NOMO-1 treated with dmso at 0.1 percent for 144 hours (cell line): ENCODE measurements at regions not wholly inside any gene's neighbourhood (a gene's known extent, or its start where the extent isn't known, plus 50 kb on each side); places are given as distances from the start of the nearest gene placed in this dataset.

Source experiments
- DNase-seq: peaks from one replicate; lab custom pipeline; 2025; ENCODE audit not compliant: unreplicated experiment; lab: John Stamatoyannopoulos, UW

DNA sequence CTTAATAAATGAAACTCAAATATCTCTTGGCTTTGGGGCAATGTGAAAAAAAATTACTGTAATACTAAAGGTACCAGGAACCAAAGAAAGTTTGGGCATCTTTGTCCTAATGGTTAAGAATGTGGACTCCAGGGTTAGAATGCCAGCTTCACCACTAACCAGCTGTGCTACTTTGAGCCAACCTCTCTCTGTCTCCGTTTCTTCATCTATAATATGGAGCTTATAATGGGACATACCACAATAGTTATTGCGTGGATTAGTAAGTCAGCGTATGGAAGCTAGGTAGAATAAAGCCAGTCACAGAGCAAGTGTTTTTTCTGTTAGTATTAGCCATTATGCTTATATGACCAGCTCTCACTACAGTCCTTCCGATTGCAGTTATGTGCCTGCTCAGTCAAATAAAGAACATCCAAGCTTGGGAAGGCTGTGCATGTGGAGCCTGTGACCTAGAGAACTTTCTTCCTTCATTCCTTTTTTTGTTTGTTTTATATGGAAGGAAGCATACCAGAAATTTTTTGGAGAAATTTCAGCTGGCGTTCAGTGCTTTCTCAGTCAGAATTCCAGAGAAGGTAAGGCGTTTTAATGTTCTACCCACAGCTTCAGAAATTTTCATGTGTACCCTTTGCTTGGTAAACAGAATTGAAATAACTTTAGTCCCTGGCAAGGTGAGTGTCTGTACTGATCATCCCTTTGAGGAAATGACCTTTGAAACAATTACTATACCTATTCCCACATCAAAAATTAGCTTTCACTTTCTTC is 114.0 kb upstream of the RND3 start:
- DNase-seq = no peak

DNA sequence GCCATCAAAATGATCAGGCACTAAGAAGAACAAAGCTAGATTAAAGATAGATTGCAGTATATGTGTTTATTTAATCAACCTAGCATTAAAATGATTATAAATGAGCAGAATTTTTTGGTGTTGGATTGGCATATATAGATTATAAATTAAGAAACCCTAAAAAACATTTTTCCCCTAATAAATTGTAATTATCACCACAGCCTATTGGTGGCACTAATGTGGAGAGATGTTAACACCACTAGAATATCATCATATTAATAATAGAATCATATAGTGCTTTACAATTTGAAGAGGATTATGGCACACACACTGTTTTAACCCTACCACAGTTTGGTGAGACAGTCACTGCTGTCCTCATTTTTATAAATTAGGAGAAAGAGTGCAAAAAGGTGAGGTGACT is 112.4 kb upstream of the RND3 start:
- no peak for DNase-seq

DNA sequence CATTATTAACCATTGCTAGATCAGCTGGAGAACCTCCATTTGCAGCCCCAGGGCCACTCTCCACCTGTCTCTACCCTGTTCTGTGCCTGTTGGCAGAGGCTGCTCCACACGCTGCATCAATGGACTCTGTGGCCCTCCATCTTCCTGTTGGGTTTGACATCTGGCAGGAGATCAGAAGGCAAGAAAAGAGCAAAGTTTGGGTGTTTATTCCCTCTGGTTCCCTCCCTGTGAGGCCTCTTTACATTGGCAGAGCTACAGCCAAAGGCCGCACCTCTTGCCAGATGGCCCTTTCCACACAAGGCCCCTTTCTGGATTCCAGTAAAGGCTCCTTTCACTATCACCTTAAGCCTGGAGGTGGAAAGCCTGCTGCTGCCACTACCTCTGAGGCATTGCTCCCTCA is 110.9 kb upstream of the RND3 start:
- no peak for DNase-seq

DNA sequence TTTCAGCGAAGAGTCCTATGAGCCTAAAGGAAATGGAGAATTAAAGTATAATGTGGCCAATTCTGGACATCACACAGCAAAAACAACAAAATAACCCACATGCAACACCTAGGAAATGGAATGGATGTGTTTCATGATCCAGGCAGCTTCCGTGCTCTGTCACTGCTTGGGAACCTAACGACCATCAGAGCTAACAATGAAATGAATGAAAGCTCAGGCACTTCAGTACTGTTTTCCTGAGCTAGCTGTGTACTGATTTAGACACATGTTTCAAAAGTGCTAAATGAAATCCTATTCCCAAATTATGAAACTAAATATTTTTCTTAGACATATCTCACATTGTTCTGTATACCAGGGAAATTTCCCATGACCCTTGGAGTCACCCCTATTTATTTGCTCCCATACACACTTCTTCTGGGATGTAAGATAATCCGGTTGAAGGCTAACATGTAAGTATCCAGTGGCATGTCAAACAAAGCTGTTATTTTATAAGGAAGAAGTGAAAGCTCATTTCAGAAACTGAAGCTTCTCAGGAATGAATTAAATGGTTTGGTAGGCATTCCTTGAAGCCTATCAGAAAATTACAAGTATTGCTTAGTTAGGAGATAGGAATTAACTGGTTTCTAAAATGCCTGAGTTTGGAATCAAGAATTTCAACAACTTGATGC is 108.5 kb upstream of the RND3 start:
- no peak for DNase-seq

DNA sequence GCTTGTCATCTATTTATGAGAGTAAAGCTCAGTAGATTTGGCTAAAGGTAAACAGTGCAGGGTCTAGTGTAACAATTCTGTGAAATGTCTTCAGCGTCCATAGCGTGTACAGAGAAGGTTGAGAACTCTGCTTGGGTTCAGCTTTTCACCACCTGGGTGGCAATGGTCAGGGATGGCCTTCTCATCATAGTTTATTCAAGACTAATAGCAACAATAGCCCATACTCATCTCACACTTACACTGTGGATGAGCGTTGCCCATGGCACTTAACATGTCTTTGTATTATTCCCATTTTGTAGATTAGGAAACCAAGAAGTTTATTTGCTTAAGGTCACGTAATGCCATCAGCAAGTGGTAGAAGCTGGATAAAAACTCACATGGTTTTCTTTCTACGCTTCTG is 106.8 kb upstream of the RND3 start:
- DNase-seq = no peak

DNA sequence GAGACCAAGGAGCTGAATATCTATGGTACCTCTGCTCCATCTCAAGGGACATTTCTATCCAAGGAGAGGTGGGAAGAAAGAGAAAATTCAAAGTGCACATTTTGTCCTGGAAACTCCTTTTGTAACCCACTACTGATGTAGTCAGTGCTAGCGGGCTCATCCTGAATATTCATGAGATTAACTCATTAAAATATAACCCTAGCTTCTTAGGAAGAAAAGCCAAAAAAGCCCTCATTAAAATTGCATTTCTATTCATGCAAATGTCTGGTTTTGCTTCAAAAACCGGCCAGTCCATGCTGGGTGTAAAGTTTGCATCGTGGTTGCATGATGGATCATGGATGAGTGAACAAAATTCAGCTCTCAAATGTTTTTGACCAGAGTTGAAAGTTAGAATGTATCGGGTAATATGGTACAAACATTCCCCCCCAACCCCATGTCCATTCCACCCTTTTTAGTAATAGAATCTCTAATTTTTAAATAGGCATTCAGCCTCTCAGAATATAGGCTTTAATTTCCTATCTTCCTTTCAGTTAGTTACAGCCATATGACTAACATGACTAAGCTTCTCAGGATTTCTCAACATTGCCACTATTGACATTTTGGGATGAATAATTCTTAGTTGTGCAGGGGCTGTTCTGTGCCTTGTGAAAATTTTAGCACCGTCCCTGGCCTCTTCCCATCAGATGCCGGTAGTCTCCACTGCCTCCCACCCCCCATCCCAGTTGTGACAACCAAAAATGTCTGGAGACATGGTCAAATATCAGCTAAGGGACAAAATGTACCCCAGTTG is 104.2 kb upstream of the RND3 start:
- DNase-seq = no peak

GRCh38 chr2:150589681-150590080 is 102.2 kb upstream of the RND3 start:
- DNase-seq = no peak

GRCh38 chr2:150588506-150588870 is 101.0 kb upstream of the RND3 start:
- no peak for DNase-seq

DNA sequence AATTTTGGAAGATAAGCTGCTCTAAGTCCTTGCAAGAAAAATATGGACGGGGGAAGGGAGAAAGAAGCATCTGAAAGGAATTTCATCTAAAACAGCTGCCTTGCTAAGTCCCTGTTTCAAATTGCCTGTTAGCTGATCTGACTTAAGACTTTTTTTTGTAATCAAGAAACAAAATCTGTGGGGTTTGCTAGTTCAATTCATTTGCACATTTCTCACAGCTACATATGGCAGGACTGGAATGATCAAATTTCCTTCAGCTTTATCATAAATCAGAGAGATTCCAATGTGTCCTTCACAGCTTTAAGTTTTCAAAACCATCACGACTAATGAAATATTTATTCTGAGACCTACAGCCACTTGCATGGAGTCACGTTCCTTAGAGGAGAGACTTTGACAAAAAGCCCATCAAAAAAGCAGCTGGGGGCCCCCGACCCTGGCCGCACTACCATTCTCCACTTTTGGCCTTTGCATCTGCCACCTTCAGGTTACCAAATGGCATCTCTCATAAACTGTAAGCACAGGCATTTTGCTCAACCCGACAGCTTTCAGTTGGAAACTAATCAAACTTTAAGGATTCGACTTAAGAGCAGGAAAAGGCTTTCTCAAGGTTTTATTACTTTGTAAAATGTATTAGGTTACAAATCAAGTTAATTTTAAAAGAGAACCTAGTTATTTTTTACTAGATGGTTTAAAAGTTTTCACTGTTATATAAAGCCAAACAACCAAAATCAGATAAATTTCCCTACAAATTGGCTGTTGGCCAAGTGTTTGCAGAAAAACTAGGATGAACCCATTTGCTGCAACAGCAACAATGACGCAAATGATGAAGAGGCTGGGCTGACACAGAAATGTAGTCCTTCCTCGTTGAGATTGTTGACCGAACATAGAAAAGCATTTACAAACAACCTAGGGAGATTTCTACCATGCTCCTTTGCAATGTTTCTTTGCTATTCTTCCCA is 100.4 kb upstream of the RND3 start:
- DNase-seq = no peak

DNA sequence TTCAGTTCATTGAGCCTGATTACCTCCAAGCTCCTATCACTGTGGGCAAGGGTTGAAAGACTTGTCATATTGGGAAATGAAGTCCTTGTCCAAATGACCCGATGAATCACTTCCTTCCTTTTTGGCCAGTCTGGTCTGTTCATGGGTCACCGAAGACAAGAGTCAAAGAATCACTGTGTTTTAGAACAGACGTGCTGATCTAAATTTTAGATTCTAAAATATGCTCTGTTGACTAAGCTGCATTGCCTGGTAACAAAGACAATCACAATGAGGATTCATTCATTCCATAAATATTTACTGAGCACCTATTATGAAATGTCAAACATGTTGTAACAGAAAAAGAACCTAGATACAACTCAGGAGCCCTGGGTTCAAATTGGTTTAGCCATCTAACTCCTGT is 99.4 kb upstream of the RND3 start:
- no peak for DNase-seq

- DNase-seq = no peak
These were observed 97.9 kb upstream of the RND3 start for GRCh38 chr2:150585221-150585971.

DNA sequence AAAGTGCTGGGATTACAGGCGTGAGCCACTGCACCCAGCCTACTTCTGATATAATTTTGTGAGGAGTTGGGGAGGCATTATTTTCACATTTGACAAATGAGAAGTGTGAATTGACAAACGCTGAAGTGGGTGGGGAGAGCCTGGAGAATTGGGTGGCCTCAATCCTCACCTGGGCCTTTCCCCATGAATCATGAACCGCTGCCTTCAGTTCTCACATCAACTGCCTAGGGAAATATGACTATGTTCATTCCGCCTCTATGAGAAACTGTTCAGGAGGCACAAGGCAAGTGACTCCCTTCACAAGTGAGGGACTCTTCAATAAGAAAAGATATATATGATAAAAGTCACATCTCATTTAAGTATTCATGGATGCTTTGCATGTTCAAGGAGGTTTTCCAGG is 96.6 kb upstream of the RND3 start:
- no peak for DNase-seq

DNA sequence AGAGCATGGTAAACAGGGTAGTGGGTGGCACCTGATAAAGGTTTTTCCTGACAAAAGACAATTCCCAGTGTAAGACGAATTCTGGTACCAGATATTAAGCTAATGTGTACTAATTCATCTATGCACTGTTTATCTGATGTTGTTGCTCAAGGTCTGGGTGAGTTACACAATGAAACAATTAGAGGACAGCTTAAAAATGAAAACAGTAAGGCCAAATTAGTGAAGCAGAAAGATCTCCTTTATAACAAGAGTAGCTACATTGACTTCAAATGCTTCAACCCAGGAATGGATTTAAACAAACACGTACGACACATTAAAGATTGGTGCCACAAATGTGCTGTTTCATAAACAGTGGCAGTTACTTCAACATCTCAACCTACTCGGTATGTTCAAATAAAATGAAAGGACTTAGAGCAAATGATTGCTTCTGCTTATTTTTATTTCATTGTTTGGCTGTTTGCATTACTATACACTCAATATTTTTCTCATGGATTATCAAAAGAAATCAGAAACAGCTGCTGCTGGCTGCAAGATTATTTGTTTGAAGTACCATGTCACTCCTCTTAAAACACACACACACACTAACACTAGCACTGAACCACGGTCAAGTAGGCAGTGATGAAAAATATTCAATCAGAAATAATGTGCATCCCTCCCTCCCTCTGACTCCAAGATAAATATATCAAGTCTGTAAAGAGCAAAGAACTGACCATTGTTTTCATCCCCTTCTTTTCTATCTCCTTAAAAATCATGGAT is 94.4 kb upstream of the RND3 start:
- DNase-seq = no peak

DNA sequence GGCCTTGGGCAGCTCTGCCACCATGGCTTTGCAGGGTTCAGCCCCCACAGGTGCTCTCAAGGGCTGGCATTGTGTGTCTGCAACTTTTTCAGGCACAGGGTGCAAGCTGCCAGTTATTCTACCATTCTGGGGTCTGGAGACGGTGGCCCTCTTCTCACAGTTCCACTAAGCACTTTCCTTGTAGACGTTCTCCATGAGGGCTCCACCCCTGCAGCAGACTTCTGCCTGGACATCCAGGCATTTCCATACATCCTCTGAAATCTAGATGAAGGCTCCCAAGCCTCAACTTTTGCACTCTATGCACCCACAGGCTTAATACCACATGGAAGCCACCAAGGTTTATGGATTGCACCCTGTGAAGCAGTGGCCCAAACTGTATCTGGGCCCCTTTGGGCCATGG is 91.0 kb upstream of the RND3 start:
- no peak for DNase-seq

GRCh38 chr2:150575861-150576260 is 88.4 kb upstream of the RND3 start:
- DNase-seq = no peak

GRCh38 chr2:150572961-150573395 is 85.5 kb upstream of the RND3 start:
- no peak for DNase-seq

GRCh38 chr2:150572194-150572766 is 84.8 kb upstream of the RND3 start:
- no peak for DNase-seq

DNA sequence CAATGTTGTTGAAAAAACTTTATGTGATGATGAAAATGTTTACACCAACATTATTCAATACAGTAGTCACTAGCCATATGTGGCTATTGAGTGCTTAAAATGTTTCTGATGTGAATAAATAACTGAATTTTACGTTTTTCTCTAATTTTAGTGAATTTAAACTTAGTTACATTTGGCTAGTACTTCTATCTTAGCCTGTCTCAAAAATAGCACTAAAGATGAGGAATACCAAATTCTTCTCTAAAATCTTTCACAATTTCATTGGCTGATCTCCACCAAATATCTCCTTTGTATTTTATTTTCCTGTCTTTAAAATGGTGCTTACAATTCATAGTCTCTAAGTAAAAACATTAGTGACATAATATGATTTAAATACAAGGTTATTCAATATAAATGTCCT is 83.7 kb upstream of the RND3 start:
- DNase-seq = no peak

GRCh38 chr2:150570712-150571111 is 83.2 kb upstream of the RND3 start:
- DNase-seq = no peak
